HG02943 (cell line): ENCODE measurements at regions not wholly inside any gene's neighbourhood (a gene's known extent, or its start where the extent isn't known, plus 50 kb on each side); places are given as distances from the start of the nearest gene placed in this dataset.
"Not testable (repeated sequence)": the region's sequence is repeated elsewhere in the genome, so short reads cannot be mapped to it uniquely, and the experiment has no call there.

ENCODE experiments used
- ATAC-seq: cut with Tn5 transposase; IDR thresholded peaks from one replicate; pipeline ENCODE4 v1.9.1; 2021; ENCODE audit warnings: mild to moderate bottlenecking, low read depth, moderate library complexity; ENCODE audit not compliant: unreplicated experiment

DNA sequence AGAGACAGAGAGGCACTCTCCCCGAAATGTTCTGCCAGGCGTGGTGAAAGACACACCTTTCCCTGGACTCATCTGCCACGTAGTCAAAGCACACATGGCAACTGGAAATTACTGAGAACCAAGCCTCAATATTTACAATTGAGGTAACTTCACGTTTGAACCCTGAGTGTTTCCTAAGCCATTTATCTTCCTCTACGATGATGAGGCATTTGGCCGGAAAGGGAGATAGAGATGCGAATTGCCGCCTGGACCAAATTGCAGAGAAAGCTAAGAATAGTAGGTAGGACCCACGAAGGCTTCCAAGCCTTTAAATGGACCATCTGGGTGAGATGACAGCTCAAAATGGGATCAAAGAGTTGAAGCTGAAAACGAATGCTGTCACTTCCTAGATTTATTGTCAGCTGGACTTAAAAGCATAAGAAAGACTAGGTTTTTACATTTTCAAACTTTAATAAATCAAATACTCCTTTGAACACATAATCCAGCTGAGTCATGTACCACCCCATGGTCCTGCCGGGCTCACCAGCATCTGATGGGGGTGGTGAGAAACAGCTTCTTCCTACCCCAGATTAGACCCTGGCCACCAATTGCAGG is 135.6 kb upstream of the LYZL2 start:
- no peak for ATAC-seq

DNA sequence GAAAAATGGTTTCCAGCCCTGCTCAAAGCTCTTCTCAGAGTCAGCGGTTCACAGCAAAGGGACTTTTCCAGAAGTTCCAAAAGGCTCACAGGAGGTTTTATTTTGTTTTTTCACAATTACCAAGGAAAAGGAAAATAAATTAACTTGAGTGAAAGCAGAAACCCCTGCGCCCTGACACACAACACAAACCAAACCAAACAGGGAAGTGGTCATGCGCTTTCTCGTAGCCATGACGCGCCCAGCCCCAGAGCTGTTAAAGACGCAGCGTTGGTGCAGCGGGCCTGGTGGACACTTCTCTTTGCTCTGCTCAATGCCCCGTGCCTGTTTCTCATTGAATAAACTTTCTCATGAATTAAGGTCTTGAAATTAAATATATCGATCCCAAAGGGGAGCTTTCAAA is 134.4 kb upstream of the LYZL2 start:
- ATAC-seq = no peak

DNA sequence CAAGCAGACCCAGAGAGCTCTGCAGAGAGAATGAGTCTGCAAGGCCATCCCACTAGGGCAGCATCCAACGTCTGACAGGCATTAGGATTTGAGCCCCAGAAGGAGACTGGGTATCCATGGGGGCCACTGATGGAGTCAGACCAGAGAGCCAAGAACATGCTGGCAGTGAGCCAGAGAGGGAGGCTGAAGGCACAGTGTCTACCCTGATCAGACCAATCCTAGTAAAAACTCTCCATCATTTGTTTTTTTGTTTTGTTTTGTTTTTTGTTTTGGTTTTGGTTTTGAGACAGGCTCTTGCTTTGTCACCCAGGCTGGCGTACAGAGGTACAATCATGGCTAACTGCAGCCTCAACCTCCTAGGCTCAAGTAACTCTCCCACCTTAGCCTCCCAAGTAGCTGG is 133.1 kb upstream of the LYZL2 start:
- no peak for ATAC-seq

- ATAC-seq = no peak
Observed at GRCh38 chr10:30759423-30759822, 129.9 kb upstream of the LYZL2 start.

GRCh38 chr10:30758338-30758737 is 128.8 kb upstream of the LYZL2 start:
- no peak for ATAC-seq

GRCh38 chr10:30756896-30757295 is 127.3 kb upstream of the LYZL2 start:
- ATAC-seq = no peak

DNA sequence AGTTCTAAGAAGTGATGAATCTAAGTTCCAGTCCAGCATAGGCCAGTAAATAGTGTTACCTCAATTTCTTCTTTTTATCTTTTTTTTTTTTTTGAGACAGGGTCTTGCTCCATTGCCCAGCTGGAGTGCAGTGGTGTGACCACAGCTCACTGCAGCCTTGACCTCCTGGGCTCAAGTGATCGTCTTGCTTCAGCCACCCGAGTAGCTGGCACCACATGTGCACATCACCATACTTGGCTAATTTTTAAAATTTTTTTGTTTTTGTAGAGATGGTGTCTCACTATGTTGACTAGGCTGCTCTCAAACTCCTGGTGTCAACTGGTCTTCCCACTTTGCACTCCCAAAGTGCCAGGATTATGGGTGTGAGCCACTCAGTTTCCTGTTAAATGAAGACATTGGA is 126.6 kb upstream of the LYZL2 start:
- ATAC-seq = no peak

GRCh38 chr10:30755441-30755953 is 125.9 kb upstream of the LYZL2 start:
- ATAC-seq = no peak

DNA sequence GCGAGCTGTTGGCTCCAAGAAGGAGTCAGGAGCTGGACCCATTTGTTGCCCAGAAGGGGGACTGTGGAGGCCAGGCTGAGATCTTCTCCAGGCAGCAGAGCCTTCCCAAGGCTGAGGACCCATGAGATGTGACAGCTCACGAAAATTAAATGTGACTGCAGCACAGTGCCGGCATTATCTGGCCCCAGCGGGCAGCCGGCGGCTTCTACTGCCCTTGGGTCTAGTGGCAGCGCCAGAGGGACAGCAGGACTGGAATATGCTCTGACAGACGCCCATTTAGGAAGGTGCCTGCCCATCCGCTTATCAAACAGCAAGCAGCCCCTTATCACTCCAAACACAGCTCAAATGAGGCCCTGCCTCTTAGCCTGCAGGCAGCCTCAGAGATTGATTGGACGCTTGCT is 122.9 kb upstream of the LYZL2 start:
- ATAC-seq = no peak

DNA sequence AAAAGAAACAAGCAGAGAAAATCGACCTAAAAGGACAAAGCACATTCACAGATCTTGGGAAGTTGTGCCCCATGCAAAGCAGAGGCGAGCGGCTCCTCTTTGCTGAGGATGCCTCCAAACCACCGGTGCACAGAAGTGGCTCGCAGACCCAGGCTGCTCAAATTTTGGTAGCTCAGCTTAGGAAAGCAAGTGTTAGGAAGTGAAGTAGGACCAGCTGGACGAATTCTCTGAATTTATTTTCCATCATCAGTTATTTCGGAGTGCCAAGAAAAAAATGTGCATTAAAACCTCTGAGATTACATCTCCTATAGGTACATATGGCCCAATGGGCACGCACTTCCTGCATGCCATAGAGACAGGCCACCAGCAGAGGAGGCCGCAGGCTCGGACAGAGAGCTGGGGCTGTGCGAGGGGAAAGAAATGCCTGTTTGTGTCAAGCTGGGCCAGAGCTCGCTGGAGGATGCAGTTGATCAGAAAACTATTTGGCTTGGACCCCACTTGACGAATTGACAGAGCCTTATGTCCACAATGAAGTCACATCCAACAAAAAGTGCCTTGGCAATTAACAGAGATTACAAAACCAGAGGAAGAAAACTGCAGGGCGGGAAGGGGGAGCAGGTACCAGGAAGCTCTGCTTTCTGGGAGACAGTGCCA is 122.3 kb upstream of the LYZL2 start:
- ATAC-seq = no peak

DNA sequence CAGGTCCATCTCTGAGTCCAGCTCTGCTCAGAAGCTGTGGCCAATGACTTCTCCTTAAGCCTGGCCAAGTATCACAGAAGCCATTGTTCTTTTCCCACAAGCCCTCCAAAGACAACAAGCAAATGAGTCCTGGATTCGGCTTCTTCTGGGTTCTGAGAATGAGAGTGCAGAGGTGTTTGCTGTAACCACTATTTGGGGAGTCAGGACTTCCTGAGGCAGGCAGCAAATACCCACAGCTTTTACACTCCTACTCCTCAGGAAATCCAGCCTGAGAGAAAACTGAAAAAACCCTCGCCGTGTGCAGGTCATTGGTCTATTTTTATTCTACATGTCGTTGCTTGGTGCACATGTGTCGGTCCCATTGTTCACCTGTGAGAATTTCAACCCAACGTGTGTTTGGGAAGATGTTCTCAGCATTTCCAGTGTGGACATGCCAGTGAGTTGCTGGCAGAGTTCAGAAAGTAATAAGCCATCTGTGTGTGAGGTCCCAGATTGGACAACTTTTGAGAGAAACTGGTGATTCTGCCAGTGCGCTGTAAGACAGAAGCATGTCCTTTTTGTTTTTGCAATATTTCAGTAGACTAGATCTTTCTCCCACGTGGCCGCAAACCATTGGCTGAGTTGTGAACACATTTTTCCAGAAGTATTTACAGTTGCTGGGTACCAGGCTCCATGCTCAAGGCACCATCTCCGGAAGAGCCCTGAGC is 121.6 kb upstream of the LYZL2 start:
- ATAC-seq = no peak

- no peak for ATAC-seq
Observed at GRCh38 chr10:30749385-30749784, 119.8 kb upstream of the LYZL2 start.

GRCh38 chr10:30748152-30748973 is 118.8 kb upstream of the LYZL2 start:
- ATAC-seq = no peak

- no peak for ATAC-seq
Observed at GRCh38 chr10:30747633-30748032, 118.1 kb upstream of the LYZL2 start.

DNA sequence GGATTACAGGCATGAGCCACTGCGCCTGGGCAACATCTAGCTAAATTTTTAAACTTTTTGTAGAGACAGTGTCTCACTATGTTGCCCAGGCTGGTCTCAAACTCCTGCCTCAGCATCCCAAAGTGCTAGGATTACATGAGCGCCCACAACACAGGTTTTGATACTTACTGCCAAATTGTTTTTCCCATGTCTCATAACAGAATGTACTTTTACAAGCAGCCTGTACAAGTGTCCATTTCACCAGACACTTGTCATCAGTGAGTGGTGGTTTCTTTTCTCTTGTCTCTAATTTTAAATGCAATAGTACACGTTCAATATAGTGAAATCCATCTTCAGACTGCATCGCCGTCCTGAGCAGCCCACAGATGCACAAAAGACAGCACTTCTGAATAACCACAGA is 116.4 kb upstream of the LYZL2 start:
- no peak for ATAC-seq

DNA sequence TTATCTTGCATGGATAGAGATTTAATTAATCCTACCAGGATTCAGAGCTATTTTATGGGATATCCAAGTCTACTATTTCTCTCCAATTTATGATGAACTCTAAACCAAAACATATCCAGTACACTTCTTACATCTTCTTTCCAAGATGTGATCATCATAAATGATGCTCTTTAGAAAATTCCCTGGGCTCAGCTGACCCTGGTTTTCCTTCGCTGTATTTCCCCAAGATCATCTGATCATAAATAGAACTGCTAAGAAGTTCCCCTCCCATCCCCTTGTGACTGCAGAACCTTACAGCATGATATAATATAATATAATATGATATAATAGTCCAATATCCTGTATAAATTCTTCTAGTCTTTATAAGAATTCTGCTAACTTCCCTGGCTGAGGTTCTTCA is 114.6 kb upstream of the LYZL2 start:
- ATAC-seq = no peak

GRCh38 chr10:30743586-30743985 is 114.0 kb upstream of the LYZL2 start:
- no peak for ATAC-seq

DNA sequence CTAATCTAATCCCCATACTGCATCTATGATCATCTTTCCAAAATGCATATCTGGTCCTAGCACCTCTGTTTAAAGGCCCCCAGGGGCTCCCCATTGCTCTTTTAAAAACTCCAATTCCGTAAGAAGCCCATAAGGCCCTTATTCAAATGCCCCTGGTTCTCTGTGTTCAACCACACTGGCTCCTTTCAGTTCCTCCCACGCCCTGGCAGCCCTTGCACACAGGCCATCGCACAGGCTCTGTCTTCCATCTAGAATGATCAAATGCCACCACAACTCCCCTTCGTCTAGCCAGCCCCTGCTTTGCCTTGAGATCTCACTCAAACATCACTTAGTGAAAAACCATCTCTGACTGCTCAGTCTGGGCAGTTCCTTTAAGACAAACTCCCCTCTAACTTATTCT is 112.9 kb upstream of the LYZL2 start:
- ATAC-seq = peak; percentile 89

DNA sequence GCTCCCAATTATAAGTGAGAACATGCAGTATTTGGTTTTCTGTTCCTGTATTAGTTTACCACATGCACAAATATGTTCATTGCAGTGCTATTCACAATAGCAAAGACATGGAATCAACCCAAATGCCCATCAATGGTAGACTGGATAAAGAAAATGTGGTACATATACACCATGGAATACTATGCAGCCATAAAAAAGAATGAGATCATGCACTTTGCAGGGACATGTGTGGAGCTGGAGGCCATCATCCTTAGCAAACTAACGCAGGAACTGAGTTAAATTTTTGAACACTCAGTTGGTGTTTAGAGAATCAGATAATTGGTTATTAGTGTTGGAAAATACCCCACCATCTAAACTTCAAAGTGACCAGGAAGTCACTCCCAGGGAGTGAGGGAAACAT is 111.2 kb upstream of the LYZL2 start:
- ATAC-seq = not testable (repeated sequence)

- ATAC-seq = no peak
Observed at GRCh38 chr10:30738416-30738815, 108.9 kb upstream of the LYZL2 start.

DNA sequence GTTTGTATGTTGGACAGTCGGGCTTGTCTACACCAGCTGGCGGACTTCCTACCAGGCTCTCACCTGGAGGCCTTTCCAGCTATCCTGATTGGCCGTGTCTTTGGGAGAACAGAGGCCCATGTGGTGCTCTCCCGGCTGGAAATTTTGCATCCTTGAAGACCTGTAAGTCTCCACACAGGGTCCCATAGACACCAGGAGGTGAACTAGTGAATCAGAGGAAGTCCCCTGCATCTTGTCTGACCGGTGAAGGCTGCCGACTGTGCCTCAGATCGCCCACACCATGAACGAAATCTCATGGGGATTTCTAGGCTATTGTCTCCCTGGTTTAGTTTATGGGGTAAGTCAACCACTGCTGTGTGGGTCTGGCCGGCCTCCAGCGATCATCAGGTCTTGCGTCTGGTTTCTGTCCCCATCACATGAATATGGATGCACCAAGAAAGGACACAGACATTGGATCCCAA is 108.4 kb upstream of the LYZL2 start:
- no peak for ATAC-seq
